ENCODE measurements at regions not wholly inside any gene's neighbourhood (a gene's known extent, or its start where the extent isn't known, plus 50 kb on each side); places are given as distances from the start of the nearest gene placed in this dataset.
"Not testable (repeated sequence)": the region's sequence is repeated elsewhere in the genome, so short reads cannot be mapped to it uniquely, and the experiment has no call there.

DNA sequence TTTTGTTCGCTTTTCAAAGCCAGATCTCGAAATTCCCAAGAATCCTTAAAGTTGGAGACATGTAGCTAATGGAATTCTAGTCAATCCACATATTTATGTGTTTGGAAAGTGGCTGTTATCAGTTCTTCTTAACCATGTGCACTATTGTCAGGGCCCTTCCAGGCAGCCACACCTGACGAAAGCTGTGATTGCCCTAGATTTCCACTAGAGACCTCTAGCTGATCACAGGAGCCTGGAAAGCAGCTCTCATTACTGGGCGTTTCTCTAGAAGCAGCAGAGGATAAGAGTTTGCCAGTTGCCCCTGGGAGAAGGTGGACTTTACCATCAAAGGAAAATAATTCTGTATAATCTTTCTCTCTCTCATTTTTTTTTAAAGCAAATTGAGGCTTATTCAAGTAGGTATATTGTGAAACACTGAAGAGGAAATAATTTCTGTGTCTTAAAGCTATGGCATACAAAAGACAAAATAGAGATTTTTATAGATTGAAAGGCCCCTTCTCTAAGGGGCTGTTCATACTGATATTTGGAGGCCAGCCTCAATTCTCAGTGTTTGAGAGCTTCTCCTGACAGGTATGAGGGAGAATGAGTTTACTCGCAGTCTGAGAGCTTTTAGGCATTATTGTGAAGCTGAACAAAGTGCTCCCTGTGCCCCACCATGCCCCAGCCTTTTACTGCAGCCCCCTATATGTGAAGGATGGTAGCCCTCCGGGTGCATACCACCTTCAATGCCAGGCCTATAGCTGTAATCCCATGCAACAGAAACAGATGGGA lies 405.4 kb upstream of the ACTBL2 start:
- Mint-ChIP-seq H3K27me3 (peaks cover 6% of the 10 kb centered on the region), H3K27ac (no peak overlapping the region), H3K9me3 (ENCODE audit: low read depth) (no peaks in the 10 kb centered on the region), H3K4me3 (ENCODE audit: low read depth) (no peak overlapping the region), H3K4me1 (ENCODE audit: low read depth) (peaks cover 2% of the 10 kb centered on the region), H3K36me3 (ENCODE audit: insufficient read depth) (no peaks in the 10 kb centered on the region)
- DNase-seq (ENCODE audit: low spot score, unreplicated experiment): peak; percentile 25
- TF ChIP-seq, protein P1, sequence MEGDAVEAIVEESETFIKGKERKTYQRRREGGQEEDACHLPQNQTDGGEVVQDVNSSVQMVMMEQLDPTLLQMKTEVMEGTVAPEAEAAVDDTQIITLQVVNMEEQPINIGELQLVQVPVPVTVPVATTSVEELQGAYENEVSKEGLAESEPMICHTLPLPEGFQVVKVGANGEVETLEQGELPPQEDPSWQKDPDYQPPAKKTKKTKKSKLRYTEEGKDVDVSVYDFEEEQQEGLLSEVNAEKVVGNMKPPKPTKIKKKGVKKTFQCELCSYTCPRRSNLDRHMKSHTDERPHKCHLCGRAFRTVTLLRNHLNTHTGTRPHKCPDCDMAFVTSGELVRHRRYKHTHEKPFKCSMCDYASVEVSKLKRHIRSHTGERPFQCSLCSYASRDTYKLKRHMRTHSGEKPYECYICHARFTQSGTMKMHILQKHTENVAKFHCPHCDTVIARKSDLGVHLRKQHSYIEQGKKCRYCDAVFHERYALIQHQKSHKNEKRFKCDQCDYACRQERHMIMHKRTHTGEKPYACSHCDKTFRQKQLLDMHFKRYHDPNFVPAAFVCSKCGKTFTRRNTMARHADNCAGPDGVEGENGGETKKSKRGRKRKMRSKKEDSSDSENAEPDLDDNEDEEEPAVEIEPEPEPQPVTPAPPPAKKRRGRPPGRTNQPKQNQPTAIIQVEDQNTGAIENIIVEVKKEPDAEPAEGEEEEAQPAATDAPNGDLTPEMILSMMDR (IDR thresholded peaks at IDR 0.05; ENCODE audit: unreplicated experiment): peak; percentile 65

DNA sequence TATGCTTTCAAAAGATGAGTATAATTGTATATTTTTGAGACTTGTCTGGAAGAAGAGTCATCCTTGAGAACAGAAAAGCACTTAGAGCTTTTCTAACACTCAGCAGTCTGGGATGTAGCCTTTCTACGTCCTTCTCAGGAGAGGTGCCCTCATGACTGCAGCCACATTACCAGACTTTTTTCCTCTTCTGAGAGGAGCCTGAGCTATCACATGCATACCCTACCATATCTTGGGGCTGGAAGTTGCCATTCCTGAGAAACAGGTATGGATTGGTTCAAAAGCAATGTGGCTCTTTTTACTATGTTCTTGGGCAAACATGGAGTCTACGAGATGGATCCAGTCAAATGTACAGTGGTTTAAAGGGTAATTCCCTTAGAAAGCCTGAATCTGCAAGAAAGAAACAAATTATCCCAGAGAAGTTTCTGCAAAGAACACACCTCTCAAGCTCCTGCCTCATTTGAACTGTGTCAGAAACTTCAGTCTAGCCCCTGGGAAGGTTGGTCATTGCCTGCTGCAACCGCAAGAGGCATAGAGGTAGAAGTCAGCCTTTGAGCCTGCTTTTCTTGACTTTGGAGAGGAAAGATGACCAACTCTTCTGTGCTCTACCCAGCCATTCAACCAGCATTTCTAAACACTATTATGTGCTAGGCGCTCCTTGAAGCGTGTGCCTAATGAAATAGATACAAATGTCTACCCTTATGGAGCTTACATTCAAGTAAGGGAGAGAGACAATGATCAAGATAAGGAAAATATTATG lies 401.9 kb upstream of the ACTBL2 start:
- H3K4me3 Mint-ChIP-seq (ENCODE audit: low read depth): no peak overlapping the region
- H3K27ac Mint-ChIP-seq: no peak overlapping the region
- TF ChIP-seq, protein P1 (IDR thresholded peaks at IDR 0.05; ENCODE audit: unreplicated experiment): no peak
- DNase-seq (ENCODE audit: low spot score, unreplicated experiment): no peak
- peaks cover 2% of the 10 kb centered on the region for H3K4me1 Mint-ChIP-seq (ENCODE audit: low read depth)
- H3K27me3 Mint-ChIP-seq: peaks cover 6% of the 10 kb centered on the region
- H3K36me3 Mint-ChIP-seq (ENCODE audit: insufficient read depth): no peaks in the 10 kb centered on the region
- no peaks in the 10 kb centered on the region for H3K9me3 Mint-ChIP-seq (ENCODE audit: low read depth)

DNA sequence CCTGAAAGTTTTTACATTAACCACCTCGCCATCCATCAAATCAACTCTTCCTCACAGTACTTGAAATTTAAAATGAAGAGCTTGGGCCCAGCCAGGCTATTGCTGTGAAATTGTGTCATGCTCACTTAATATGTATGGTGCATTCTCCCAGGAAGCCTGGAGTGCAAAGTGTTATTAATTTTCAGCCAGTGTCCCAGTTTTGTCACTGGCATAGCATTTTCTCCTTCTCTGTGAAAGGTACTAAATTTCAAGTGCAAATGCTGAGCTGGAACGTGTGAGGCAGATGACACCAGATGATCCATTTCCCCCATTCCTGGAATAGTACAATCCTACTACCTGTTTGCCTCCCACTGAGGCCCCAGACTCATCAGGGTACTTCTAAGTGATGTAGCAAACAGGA lies 397.6 kb upstream of the ACTBL2 start:
- no peak overlapping the region for H3K27ac Mint-ChIP-seq
- no peaks in the 10 kb centered on the region for H3K9me3 Mint-ChIP-seq (ENCODE audit: low read depth)
- DNase-seq (ENCODE audit: low spot score, unreplicated experiment): no peak
- TF ChIP-seq, protein P1 (IDR thresholded peaks at IDR 0.05; ENCODE audit: unreplicated experiment): no peak
- peaks cover 1% of the 10 kb centered on the region for H3K36me3 Mint-ChIP-seq (ENCODE audit: insufficient read depth)
- peaks cover 2% of the 10 kb centered on the region for H3K4me1 Mint-ChIP-seq (ENCODE audit: low read depth)
- H3K4me3 Mint-ChIP-seq (ENCODE audit: low read depth): no peak overlapping the region
- peaks cover 6% of the 10 kb centered on the region for H3K27me3 Mint-ChIP-seq

DNA sequence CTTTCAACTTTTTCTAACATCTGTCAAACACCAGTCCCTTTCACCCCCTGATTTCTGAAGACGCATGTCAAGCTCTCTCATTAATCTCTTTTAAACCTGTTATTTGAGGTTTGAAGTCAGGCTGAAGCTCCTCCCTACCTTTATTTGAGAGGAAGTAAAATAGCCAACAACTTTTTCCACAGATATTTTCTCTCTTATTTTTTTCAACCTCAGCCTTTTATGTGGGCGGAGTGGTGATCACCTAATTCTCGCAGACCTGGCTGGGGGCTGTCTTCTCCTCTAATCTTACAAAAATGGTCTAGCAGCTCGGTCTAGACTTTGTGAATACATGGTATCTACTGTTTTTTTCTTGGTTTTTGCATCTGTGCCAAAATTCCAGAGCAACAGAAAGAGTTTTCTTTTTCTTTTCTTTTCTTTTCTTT lies 395.7 kb upstream of the ACTBL2 start:
- Mint-ChIP-seq H3K27ac (no peak overlapping the region), H3K36me3 (ENCODE audit: insufficient read depth) (peaks cover 1% of the 10 kb centered on the region)
- DNase-seq (ENCODE audit: low spot score, unreplicated experiment): no peak

DNA sequence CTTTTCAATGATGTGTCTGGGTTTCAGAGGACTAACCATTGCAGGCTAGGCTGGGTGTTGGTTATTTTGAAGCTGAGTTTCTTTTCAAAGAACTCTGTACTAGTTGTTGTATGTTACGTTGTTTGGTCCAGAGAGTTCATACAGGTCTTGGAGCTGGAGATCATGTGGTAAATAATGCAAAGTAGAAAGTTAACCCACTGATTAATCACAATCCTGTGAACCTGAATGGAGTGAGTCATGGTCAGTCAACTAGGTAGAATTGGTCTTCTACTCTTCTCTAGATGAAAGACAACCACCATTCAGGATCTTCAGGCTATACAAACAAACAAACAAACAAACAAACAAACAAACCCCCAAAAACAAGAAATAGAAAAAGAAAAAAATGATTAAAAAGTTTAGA lies 388.9 kb upstream of the ACTBL2 start:
- Mint-ChIP-seq H3K36me3 (ENCODE audit: insufficient read depth) (peaks cover 2% of the 10 kb centered on the region), H3K4me1 (ENCODE audit: low read depth) (no peaks in the 10 kb centered on the region), H3K9me3 (ENCODE audit: low read depth) (peaks cover 9% of the 10 kb centered on the region), H3K27me3 (no peaks in the 10 kb centered on the region), H3K4me3 (ENCODE audit: low read depth) (no peak overlapping the region), H3K27ac (no peak overlapping the region)
- no peak for DNase-seq (ENCODE audit: low spot score, unreplicated experiment)
- TF ChIP-seq, protein P1 (IDR thresholded peaks at IDR 0.05; ENCODE audit: unreplicated experiment): no peak

More for the DNA sequence above, 395.7 kb upstream of the ACTBL2 start:
- TF ChIP-seq, protein P1 (IDR thresholded peaks at IDR 0.05; ENCODE audit: unreplicated experiment): no peak
- H3K4me1 Mint-ChIP-seq (ENCODE audit: low read depth): peaks cover 2% of the 10 kb centered on the region
- H3K27me3 Mint-ChIP-seq: no peaks in the 10 kb centered on the region
- H3K4me3 Mint-ChIP-seq (ENCODE audit: low read depth): no peak overlapping the region
- H3K9me3 Mint-ChIP-seq (ENCODE audit: low read depth): no peaks in the 10 kb centered on the region

DNA sequence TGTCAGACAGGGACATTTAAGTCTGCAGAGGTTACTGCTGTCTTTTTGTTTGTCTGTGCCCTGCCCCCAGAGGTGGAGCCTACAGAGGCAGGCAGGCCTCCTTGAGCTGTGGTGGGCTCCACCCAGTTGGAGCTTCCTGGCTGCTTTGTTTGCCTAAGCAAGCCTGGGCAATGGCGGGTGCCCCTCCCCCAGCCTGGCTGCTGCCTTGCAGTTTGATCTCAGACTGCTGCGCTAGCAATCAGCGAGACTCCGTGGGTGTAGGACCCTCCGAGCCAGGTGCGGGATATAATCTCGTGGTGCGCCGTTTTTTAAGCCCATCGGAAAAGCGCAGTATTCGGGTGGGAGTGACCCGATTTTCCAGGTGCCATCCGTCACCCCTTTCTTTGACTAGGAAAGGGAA lies 387.7 kb upstream of the ACTBL2 start:
- DNase-seq (ENCODE audit: low spot score, unreplicated experiment); H3K9me3 Mint-ChIP-seq (ENCODE audit: low read depth); H3K27ac Mint-ChIP-seq; H3K36me3 Mint-ChIP-seq (ENCODE audit: insufficient read depth); H3K4me1 Mint-ChIP-seq (ENCODE audit: low read depth); H3K27me3 Mint-ChIP-seq; H3K4me3 Mint-ChIP-seq (ENCODE audit: low read depth): not testable (repeated sequence)
